Activated T-cell treated with anti-CD3 and anti-CD28 coated beads for 48 hours (primary cell): ENCODE measurements at regions not wholly inside any gene's neighbourhood (a gene's known extent, or its start where the extent isn't known, plus 50 kb on each side); places are given as distances from the start of the nearest gene placed in this dataset.
"Not testable (repeated sequence)": the region's sequence is repeated elsewhere in the genome, so short reads cannot be mapped to it uniquely, and the experiment has no call there.

Source experiments
- DNase-seq: peaks from one replicate; pipeline ENCODE4 v3.0.0-alpha.2; 2020; ENCODE audit warnings: low read depth

- no peak for DNase-seq
These were observed 236.8 kb upstream of the RBMS1 start for GRCh38 chr2:160730296-160730995.

- no peak for DNase-seq
These were observed 237.8 kb upstream of the RBMS1 start for GRCh38 chr2:160731415-160731814.

- no peak for DNase-seq
These were observed 238.2 kb upstream of the RBMS1 start for GRCh38 chr2:160731856-160732255.

GRCh38 chr2:160735696-160736095 is 242.1 kb upstream of the RBMS1 start:
- no peak for DNase-seq

GRCh38 chr2:160736148-160737028 is 242.8 kb upstream of the RBMS1 start:
- DNase-seq: no peak

- no peak for DNase-seq
These were observed 243.6 kb upstream of the RBMS1 start for GRCh38 chr2:160737247-160737646.

DNA sequence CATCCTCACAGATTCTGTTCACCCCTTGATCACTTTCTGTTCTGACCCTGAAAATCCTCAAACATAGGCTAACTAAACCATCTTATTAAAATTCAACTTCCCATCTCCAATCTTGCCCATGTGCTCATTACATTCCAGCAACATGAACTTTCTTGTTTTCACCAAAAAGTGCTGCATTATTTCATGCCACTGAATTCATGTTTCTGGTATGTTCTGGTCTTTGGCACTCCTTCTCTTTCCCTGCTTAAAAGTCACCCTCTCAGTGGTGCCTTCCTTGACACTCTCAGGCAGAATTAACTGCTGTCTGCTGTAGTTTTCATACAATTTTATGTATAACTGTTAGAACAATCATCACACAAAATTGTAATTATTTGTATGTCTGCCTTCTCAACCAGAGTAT is 247.7 kb upstream of the RBMS1 start:
- no peak for DNase-seq

DNA sequence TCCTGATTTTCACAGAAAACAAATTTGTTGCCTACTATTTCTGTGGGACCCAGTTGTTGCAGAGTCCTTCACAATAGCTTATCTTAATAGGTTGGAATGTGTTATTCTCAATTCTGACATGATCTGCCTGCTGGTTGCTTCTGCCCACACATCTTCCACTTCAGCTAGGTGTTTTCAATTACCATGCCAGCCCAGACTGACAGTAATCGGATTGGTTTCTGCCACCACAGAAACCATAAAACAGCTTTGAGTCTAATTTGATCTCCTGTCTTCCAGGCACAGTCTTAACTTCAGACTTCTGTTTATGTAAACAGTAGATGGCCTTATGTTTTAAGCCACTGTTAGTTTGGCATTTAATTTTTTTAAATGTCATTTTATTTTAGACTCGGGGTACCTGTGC is 248.2 kb upstream of the RBMS1 start:
- no peak for DNase-seq

DNA sequence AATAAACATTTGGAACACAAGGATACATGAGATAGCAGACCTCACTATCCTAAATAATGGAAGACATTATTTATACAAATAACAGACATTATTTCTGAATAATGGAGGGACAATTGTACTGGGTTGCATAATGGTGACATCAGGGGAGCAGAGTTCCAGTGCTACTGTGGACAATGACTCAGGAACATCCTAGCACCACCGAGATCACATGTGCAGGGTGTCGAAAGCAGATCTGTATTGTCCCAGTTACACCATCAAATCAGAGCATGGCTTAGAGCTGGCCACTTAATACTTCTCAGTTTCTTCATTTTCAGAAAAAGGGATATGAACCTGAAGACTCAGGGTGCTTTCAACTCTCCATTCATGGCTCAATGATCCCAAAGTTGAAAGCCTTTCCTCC is 249.1 kb upstream of the RBMS1 start:
- DNase-seq: no peak

DNA sequence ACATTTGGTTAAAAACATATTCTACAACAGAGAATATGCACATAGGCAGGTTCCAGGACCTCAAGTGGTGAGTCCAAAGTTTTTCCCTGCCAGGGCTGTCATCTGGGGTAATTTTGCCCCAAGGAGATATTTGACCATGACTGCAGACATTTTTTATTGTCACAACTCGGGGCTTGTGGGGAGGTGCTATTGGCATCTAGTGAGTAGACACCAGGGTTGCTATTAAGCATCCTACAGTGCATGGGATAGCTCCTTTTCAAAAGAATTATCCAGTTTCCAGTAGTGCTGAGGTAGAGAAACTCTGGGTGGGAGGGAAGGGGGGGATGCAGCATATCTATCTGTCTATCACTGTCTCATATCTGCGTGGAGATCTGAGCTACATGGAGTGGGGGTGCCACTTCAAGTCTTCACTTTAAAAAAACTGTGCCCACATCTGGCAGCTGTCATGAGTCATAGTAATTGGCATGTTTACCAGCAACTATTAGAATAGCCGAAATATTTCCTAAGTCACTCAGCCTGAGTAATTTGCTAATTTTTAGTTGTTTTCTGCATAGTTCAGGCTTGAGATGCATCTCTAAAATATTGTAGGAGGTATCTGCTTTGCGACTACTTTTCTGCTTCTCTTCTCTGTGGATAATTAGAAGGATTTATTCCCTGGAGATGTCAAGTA is 254.0 kb upstream of the RBMS1 start:
- DNase-seq: no peak

DNA sequence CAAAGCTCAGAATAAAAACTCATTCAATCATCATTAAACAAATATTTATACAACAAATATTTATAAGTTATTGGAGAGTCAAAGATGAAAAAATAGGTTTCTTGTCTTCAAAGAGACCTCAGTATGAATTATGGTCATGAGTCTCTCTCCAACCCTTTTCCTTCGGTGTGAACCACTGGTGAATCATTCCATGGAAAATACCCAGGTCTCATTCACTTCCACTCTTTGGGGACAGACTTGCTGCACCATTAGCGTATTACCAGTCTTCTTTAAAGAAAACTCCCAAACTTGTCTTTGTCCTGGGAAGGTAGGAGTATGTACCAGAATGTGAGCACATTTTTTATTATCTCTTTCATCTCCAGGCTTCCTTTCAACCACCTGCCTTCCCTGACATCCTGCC is 257.4 kb upstream of the RBMS1 start:
- no peak for DNase-seq

DNA sequence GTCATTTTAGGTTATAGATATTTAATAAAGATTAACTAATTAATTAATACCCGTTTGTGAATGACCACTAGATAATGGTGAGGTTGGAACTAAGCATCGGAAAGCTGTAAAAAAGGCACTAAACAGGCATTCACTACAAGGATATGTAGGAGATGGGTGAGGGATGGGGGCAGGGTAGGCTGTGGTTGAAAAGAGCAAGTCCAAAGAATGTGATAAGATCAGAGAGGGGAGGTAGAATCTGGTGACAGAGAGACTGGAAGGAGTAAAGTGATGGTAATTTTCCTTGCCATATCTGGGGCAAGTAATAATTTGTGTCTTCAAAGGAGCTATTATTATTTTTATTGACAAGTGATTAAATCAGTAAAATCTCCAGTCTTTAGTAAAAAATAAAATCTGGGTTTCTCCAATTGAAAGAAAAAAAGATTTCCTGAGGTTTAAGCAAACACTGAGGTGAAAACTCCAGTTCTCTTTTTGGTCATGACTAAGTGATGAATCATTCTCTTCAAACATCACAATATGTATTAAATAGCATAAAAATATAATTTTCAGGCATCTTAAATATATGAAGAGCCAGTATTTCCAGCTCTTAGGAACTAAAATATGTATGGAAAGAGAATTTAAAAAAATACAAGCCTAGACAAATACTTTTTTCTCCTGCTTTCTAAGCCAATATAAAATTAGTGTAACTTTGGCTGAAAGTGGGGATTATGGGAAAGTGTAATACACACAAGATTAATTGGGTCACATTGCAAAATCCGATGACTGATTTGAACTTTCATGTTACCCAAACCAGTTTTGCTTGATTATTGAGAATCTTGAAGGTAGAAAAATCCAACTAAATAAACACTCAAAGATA is 259.1 kb upstream of the RBMS1 start:
- DNase-seq: no peak

- DNase-seq: no peak
These were observed 259.7 kb upstream of the RBMS1 start for GRCh38 chr2:160753331-160753654.

- DNase-seq: no peak
These were observed 260.4 kb upstream of the RBMS1 start for GRCh38 chr2:160753960-160754359.

GRCh38 chr2:160756481-160756880 is 262.9 kb upstream of the RBMS1 start:
- DNase-seq: no peak

DNA sequence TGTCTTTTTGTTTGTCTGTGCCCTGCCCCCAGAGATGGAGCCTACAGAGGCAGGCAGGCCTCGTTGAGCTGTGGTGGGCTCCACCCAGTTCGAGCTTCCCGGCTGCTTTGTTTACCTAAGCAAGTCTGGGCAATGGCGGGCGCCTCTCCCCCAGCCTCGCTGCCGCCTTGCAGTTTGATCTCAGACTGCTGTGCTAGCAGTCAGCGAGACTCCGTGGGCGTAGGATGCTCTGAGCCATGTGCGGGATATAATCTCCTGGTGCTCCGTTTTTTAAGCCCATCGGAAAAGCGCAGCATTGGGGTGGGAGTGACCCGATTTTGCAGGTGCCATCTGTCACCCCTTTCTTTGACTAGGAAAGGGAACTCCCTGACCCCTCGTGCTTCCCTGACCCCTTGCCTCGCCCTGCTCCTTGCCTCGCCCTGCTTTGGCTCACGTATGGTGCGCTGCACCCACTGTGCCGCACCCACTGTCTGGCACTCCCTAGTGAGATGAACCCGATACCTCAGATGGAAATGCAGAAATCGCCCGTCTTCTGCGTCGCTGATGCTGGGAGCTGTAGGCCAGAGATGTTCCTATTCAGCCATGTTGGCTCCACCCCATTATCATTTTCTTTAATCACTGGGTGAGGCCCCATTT is 269.0 kb upstream of the RBMS1 start:
- DNase-seq: not testable (repeated sequence)

- no peak for DNase-seq
These were observed 289.9 kb upstream of the RBMS1 start for GRCh38 chr2:160783474-160783873.

DNA sequence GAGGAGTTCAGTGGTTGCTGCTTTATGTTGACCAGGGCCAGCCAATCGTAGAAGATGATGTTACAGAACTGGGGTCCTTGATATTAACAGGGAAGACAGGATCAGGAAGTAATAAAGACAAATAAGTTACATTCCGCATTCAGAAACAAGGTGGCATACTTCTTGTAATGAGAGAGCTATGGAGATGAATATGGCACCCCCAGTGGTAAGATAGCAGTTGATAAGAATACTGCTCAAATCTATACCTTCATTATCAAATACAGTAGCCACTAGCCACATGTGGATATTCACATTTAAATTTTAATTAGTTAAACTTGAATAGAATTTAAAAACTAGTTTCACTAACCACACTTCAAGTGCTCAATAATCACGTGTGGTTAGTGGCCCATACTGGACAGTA is 290.4 kb upstream of the RBMS1 start:
- no peak for DNase-seq

GRCh38 chr2:160790738-160791137 is 297.1 kb upstream of the RBMS1 start:
- no peak for DNase-seq

DNA sequence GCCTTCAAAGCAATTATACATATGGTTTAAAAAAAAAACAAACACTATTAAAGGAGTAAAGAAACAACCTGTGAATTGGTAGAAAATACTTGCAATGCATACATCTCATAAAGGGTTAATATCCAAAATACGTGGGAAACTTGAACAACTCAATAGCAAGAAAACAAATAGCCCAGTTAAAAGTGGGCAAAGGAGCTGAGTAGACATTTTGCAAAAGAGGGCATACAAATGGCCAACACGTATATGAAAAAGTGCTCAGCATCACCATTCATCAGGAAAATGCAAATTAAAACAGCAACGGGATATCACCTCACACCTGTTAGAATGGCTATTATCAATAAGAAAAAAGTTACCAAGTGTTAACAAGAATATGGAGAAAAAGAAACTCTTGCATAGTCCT is 298.3 kb upstream of the RBMS1 start:
- no peak for DNase-seq

- no peak for DNase-seq
These were observed 299.2 kb upstream of the RBMS1 start for GRCh38 chr2:160792837-160793236.

GRCh38 chr2:160794926-160795325 is 301.3 kb upstream of the RBMS1 start:
- DNase-seq: no peak
